Adipose tissue (tissue), 3 donors: ENCODE measurements at regions not wholly inside any gene's neighbourhood (a gene's known extent, or its start where the extent isn't known, plus 50 kb on each side); places are given as distances from the start of the nearest gene placed in this dataset.

ENCODE experiments used
- H3K27ac ChIP-seq: one replicate; pipeline ENCODE4 v1.5.1; 2013; ENCODE audit warnings: low read depth, low read length
- WGBS, 3 donors: extraction: QIAGEN DNeasy Blood & Tissue Kit; methylation state at CpG; one replicate each; pipeline ENCODE4 v1.1.7; 2013; 5-methylcytosine and 5-hydroxymethylcytosine counted together
- donor health status: healthy with polysubstance abuse.
- donor health status: Bipolar disorder and iron deficiency.
- donor health status: healthy.

DNA sequence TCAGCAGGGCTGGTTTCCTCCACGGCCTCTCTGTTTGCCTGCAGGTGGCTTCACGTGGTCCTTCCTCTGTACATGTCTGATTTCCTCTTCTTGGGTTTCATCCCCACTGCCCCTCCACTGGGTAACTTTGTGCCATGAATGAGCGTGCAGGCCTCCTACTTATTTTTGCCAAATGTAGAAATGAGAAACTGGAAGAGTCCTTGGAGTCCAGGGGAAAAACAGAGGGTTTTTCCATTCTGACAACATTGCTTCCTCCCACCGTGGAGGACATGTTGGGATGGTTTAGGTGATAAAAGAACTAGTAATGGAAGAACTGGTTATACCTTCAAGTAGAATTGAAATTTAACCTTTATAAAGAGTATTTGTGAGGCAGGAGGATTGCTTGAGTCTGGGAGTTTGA is 699.5 kb downstream of the QKI start:
- WGBS, 3 donors, result 72 to 91% (median 89%) methylated on average over 4 of the region's 4 CpGs
- H3K27ac ChIP-seq, result no peak overlapping the region

DNA sequence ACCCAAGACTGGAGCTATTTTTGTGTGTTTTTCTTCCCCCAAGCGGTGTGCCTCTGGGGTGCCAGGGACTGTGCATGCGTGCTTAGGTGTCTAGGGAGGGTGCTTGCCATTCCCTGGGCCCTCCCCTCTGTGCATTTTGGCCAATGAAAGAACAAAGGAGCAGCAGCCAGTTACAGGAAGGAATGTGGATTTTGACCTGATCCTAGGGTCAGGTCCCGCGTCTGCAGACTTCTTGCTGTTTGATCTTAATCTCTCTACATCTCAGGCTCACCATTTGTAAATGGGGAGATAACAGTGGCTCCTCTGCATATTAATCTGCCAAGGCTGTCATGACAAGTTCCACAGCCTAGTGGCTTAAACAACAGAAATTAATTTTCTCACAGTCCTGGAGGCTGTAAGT is 699.1 kb downstream of the QKI start:
- 59 to 91% (median 81%) methylated on average over 4 of the region's 4 CpGs for WGBS, 3 donors
- H3K27ac ChIP-seq, result no peak overlapping the region

DNA sequence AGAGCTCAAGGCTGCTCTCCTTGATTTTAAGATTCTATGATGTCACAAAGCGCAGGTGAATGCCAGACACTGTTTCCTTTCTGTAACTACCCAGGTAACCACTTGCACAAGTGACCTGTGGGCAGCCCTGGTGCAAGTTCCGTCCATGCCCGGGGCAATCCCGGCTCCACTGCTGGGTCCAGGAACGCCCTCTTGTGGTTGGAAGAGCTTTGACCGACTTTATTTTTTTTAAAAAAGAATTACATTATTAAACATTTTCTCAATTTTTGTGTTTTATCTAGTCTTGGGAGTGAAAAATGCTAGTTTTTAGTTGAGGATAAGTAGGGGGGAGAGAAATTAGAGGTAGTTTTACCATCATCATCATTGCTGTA is 695.2 kb downstream of the QKI start:
- no peak overlapping the region for H3K27ac ChIP-seq
- WGBS, 3 donors, result 26 to 29% (median 28%) methylated on average over 6 of the region's 6 CpGs

DNA sequence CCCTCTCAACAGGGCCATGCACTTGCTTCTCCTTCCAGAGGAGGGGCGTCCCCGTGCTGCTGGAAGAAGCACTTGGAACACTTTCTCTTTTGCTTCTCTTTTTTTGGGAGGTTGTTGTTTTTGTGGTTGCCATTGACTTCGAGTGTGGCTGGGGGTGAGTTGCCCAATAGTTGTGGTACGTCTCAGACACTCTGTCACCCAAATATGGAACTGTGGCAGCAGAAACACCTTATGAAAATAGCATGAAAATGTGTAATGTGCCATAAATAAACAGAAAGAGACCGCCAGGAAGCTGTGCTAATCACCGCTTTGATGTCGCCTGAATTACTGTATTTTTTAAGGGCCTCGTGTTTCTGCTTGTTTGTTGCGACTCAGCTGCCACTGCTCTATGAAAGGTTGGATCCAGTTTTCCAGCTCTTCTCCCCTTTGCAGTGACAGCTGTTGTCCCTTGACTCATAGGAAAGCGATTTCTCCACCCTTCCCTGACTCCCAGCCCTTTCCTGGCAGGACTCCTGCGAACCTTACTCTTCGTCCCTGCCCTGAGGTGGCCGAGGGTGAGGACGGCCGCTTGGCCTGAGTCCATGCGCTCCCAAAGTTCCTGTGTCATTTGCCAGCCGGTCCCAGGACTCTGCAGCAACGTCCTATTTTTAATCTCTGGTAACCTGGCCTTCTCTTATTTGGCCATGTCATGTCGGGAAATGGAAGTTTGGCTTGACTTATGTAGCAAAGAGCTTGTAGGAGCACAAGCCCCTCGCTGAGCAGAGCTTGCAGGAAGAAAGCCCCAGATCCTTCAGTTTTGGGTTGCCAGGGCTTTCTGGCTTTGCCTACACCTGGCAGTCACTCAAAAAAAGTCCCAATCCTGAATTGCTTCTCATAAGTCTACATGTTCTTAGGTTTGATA is 694.6 kb downstream of the QKI start:
- no peak overlapping the region for H3K27ac ChIP-seq
- 31 to 60% (median 37%) methylated on average over 20 of the region's 20 CpGs for WGBS, 3 donors

DNA sequence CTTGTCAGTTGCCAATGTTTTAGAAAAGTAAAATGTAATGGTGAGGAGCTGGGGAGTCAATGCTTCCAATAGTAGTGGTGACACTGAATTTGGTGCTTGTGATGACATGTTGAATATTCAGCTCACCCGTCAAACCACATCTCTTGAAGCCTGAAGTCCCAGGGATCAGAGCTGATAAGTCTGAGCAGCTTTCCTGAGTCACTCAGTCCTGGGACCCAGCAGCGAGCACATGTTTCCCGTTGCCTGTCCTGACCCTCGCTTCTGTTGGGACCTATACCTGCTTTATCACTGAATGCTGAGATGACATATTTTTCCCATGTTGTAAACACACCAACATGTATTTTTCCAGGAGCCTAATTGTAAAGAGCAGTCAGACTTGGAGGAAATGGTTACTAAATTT is 693.6 kb downstream of the QKI start:
- WGBS, 3 donors, result 43 to 72% (median 69%) methylated on average over 4 of the region's 4 CpGs
- no peak overlapping the region for H3K27ac ChIP-seq

DNA sequence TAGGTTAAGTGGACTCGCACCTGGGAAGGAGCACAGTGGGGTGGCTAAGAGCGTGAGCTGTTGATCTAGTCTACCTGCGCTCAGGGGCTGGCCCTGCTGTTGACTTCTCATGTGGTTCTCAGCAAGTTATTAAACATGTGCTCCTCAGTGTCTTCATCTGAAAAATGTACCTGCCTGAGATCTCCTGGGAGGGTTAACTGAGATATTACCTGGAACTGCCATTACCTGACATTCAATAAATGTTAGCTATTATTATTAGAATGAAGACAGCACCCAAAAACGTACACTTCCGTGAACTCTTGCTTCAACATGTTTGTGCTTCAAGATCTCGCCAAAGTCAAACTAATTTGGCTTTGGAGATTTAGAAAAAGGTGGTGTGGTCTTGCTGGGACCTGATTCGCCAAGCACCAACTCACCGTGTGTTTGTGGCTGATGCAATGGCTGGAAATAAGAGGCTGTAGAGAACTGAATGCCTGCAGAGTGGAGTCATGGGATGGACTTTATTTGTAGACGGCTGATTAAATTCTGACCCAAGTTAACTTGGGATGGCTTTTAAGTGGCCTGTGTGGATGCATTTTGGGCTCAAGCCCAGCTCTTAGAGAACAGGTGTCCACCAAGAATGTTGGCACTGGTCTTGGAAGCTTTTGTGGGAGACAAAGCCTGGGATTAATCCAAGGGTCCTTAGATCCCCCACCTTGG is 692.9 kb downstream of the QKI start:
- no peak overlapping the region for H3K27ac ChIP-seq
- 76 to 89% (median 81%) methylated on average over 9 of the region's 9 CpGs for WGBS, 3 donors

DNA sequence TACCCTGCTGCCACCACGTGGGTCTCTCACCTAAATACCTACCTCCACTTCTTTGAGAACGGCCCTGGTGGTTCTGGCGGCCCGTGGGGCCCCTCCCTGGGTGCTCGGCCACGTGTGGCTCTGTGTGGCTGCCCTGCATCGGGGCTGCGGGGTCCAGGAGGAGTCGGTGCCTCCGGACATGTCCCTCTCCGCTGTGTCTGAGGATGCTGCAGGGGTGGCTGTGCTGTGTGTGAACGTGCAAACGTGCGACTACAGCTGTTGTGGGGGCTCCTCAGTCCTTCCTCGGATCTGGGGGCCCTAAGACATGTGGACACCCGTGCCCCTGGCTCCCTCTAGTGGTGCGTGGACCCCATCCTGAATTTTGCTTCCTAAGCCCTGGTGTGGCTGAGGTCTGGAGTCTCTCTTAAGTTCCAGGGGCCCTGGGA is 691.8 kb downstream of the QKI start:
- 70 to 78% (median 76%) methylated on average over 17 of the region's 17 CpGs for WGBS, 3 donors
- H3K27ac ChIP-seq, result no peak overlapping the region

DNA sequence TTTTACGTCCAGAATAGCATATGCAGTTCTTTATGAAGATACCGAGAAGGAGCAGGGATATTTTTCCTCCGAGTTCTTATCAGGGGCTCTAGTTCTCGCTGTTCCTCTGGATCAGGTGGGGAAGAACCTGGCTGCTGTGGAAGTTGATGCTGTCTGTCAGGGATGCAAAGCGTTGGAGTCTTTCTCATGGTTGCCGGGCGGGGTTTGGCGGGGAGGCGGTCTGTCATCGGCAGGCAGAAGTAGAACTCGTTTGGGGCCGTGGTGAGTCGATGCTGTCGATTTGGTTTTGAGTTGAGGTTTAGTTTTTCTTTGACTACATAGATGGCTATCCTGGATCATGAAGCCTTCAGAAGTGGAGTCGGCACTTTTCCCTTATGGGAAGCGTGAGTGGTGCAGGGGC is 691.2 kb downstream of the QKI start:
- 71 to 85% (median 82%) methylated on average over 16 of the region's 16 CpGs for WGBS, 3 donors
- no peak overlapping the region for H3K27ac ChIP-seq

DNA sequence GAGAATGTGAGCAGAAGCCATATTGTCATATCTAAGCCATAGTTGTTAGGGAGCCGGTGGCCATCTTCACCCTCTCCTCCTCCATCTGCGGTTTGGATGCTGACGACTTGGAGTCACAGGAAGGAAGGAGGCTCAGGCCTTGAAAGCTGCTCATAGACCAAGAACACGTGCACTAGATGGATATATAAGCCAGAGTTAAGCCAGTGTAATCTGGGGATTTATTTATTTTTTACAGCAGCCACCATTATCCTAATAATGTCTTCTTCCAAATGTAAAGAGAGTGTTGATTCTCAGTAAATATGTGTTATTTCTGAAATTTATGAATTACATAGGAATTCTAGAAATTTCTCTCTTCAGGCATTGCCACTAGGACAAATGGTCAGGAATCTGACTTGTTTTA is 689.9 kb downstream of the QKI start:
- 88 to 93% (median 92%) methylated on average over 4 of the region's 4 CpGs for WGBS, 3 donors
- H3K27ac ChIP-seq, result no peak overlapping the region

DNA sequence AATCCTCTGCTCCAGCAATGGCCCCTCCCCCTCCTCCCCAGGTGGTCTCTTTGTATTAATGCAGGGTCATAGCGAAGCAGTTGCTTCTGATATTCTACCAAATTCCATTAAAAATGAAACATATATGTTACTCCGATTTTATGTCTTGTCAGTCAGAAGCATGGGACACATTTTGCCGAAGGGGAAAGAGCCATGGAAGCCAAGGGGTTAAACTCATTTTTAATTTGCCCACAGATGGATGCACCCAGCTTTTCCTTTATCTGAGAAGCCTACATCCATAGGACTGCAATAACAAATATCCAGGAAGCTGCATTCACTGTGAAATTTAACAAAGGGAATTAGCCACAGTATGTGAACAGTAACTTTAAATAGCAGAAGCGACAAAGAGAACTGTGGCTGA is 688.2 kb downstream of the QKI start:
- WGBS, 3 donors, result 61 to 80% (median 78%) methylated on average over 4 of the region's 4 CpGs
- no peak overlapping the region for H3K27ac ChIP-seq

DNA sequence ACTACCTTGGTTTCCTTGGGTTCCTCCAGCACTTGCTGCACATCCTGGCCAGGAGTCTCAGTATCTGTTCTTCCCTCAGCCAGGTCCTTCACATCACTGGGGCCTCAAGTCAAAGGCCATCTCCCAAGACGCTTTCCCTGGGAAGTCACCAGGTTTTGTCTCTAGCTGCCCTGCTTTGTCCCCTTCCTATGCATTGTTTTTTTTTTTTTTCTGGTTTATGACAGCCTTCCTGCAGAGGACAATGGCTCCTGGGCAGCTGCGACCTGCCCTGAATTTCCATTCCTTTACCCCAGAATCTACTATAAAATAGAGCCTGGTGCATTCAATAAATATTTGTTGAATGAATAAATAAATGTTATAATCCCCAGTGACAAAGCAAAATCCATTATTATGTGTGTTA is 687.3 kb downstream of the QKI start:
- H3K27ac ChIP-seq, result no peak overlapping the region
- 58 to 70% (median 60%) methylated on average over 2 of the region's 2 CpGs for WGBS, 3 donors

DNA sequence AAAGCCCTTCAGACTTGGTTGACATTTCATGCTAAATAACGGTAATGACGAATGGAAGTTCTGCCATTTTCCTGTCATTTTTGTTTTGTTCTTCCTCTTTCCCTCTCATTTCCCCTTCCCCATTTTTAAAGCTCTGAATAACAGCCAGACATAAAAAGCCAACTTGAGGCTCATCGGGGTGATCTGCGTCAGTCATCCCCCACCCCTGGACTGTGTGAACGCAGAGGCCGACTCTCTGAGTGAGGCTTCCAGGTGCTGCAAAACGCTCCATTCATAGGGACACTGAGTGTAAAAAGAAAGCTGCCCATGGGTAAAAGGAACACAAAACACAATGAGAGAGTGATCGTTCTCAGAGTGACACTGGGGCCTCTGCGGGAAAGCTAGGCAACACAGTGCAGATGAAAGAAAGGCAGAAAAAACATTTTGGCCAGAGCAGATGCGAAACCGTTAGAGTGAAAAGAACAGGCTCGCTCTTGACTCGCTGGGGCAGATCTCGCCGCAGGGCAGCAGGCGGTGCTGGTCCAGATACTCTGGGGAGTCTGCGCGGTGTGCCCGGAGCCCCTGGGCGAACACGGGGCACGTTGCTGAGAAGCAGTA is 684.8 kb downstream of the QKI start:
- no peak overlapping the region for H3K27ac ChIP-seq
- 88 to 94% (median 92%) methylated on average over 22 of the region's 22 CpGs for WGBS, 3 donors

DNA sequence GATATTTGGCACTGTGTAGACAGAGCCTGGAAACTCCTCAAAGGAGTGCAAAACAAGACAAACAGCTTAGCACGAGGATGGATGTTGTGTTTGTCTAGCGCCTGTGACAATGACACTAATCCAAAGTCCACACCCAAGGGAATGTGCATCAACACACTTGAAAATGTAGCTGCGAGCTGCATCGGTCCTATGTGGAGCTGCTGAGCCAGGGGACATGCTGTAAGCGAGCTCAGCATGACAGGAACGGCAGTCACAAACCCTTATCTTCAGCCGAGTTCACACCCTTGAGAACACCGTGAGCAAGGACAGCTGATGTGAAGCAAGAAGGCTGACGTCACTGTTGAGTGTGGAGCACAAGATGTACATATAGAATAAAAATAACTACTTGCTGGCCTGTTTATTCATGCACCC is 684.3 kb downstream of the QKI start:
- WGBS, 3 donors, result 26 to 55% (median 44%) methylated on average over 9 of the region's 9 CpGs
- H3K27ac ChIP-seq, result no peak overlapping the region

DNA sequence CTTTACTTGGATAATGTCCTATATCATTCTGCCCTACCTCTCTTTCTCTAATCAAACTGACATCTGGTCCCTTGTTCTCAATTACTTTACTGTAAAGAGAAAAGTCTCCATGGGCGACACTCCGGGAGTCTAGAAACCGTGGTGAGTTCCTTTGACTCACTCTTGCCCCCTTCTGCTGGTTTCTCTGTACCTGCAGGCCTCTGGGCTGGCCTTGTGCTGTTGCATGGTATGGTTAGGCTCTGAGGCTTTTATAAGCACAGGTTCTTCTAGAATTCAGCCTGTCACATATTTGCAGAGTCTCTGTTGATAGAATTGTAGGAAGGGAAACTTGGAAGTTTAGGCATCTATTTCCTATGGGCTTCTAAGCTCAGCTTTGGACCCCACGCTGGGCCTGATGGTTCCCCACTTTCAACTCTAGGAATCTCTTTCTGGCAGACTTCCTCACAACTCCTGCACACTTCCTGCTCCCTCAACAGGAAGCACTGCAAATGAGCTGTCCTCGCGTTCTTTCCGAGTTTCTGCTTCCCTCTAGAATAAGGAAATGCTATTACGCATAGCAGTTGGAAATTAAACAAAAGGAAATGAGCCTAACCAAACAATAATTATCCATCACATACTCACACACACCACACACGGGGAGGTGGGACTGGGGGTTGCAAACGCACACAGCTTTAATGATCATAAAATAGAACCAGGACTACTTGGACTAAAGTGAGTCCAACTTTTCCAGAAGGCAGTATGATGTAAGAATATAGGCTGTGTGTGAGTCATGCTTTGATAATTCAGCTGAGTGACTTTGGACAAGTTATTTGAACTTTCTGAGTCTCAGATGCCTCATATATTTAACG is 683.3 kb downstream of the QKI start:
- H3K27ac ChIP-seq, result no peak overlapping the region
- 34 to 57% (median 39%) methylated on average over 11 of the region's 11 CpGs for WGBS, 3 donors

DNA sequence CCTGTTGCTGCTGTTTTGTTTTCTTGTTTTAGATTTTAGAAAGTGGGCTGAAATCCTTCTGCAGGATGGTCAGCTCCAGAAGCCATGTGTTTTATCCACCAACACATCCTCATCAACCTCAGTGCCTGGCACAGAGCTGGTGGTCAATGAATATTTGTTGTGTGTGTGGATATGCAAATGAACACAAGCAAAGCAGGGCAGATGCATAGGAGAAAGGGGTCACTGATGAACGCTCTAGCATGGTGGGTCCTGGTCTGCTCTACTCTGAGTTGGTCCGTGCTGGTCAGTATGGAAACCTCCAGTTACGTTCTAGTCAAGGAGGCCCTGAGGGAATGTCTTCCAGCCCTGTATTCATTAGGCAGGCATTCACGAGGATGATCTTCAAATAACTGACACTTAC is 682.5 kb downstream of the QKI start:
- 59 to 93% (median 81%) methylated on average over 4 of the region's 4 CpGs for WGBS, 3 donors

DNA sequence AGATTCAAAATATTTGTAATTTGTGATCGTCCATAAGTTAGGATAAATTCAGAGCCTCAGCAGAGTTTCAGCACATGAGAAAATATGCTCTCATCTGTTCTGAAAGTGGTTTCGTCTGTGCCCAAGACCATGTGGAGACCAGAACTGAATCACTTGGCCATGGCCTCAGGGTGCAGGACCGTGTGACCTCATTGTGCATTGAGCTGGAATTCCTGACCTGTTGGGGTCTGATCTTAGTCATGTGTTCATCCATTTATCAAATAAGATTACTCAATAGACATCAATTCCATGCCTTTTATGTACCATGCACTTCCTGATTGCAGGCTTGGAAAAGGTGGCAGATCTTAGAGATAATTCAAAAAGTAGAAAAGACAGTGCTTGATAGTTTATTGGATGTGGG is 680.5 kb downstream of the QKI start:
- no peak overlapping the region for H3K27ac ChIP-seq
- 73 to 95% (median 90%) methylated on average over 3 of the region's 3 CpGs for whole genome bisulfite sequencing, 3 donors

More for the DNA sequence above, 682.5 kb downstream of the QKI start:
- H3K27ac ChIP-seq, result no peak overlapping the region

DNA sequence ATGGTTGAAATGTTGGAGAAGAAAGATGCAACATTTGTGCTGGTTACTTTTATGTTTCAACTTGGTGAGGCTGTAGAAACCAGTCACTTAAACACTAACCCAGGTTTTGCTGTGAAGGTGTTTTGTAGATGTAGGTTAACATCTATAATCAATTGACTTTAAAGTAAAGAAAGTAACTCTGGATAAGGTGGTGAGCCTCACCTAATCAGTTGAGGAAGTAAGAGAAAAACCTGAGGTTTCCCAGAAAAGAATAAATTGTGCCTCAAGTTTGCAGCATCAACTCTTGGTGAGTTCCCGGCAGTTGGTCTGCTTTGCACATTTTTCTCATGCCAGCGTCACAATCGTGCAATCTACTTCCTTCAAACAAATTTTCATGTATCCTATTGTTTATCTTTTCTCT is 673.4 kb downstream of the QKI start:
- 70 to 86% (median 83%) methylated on average over 3 of the region's 3 CpGs for WGBS, 3 donors
- no peak overlapping the region for H3K27ac ChIP-seq

DNA sequence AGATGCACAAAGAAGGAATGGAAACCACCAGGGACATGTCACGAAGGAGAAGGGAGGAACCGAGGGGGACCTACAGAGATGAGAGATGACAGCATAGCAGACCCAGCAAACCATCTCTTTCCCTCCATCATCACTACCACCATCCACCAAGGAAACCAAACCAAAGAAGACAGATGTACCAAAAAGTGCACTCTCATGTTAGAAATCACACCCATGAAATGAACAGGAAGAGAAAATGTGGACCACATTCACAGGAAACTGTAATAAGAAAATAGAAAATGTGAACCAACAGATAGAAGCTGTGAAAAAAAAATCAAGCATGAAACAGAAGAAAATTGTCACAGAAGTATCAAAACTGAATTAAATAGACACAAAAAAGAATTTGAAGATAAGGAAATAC is 672.7 kb downstream of the QKI start:
- WGBS, 3 donors, result 83 to 92% (median 91%) methylated on average over 2 of the region's 2 CpGs
- H3K27ac ChIP-seq, result no peak overlapping the region
